GM18505 (cell line): ENCODE measurements at regions not wholly inside any gene's neighbourhood (a gene's known extent, or its start where the extent isn't known, plus 50 kb on each side); places are given as distances from the start of the nearest gene placed in this dataset.

Source experiments
- ATAC-seq: cut with Tn5 transposase; IDR thresholded peaks from one replicate; pipeline ENCODE4 v1.9.1; 2021; ENCODE audit not compliant: unreplicated experiment
- POLR2A ChIP-seq: IDR thresholded peaks from 4 replicates; pipeline ENCODE4 v1.6.1; 2011; ENCODE audit warnings: borderline replicate concordance; ENCODE audit not compliant: insufficient read depth, insufficient read length; ENCODE audit errors: extremely low read depth

- no peak for ATAC-seq
- TF ChIP-seq POLR2A = no peak
Observed at GRCh38 chr5:12354686-12355085, 450.4 kb upstream of the CTNND2 start.

- TF ChIP-seq POLR2A = no peak
- ATAC-seq = no peak
Observed at GRCh38 chr5:12343558-12343957, 439.3 kb upstream of the CTNND2 start.

GRCh38 chr5:12335938-12336337 lies 431.7 kb upstream of the CTNND2 start:
- ATAC-seq = no peak
- no peak for TF ChIP-seq POLR2A

GRCh38 chr5:12332480-12332879 lies 428.2 kb upstream of the CTNND2 start:
- ATAC-seq = no peak
- no peak for TF ChIP-seq POLR2A

GRCh38 chr5:12330993-12331588 lies 426.8 kb upstream of the CTNND2 start:
- ATAC-seq = no peak
- TF ChIP-seq POLR2A = no peak

- no peak for ATAC-seq
- TF ChIP-seq POLR2A = no peak
Observed at GRCh38 chr5:12330381-12330780, 426.1 kb upstream of the CTNND2 start.

GRCh38 chr5:12323637-12324229 lies 419.5 kb upstream of the CTNND2 start:
- ATAC-seq = no peak
- no peak for TF ChIP-seq POLR2A

- ATAC-seq = no peak
- TF ChIP-seq POLR2A = no peak
Observed at GRCh38 chr5:12322042-12322441, 417.8 kb upstream of the CTNND2 start.

GRCh38 chr5:12320331-12320730 lies 416.1 kb upstream of the CTNND2 start:
- TF ChIP-seq POLR2A = no peak
- ATAC-seq = no peak

- no peak for TF ChIP-seq POLR2A
- no peak for ATAC-seq
Observed at GRCh38 chr5:12316812-12317211, 412.6 kb upstream of the CTNND2 start.

- no peak for TF ChIP-seq POLR2A
- ATAC-seq = no peak
Observed at GRCh38 chr5:12315461-12315860, 411.2 kb upstream of the CTNND2 start.

- no peak for TF ChIP-seq POLR2A
- peak; percentile 62 for ATAC-seq
Observed at GRCh38 chr5:12313602-12314001, 409.4 kb upstream of the CTNND2 start.

GRCh38 chr5:12312343-12312742 lies 408.1 kb upstream of the CTNND2 start:
- ATAC-seq = no peak
- no peak for TF ChIP-seq POLR2A

- ATAC-seq = no peak
- TF ChIP-seq POLR2A = no peak
Observed at GRCh38 chr5:12294151-12294550, 389.9 kb upstream of the CTNND2 start.
